H1 (cell line): ENCODE measurements at regions not wholly inside any gene's neighbourhood (a gene's known extent, or its start where the extent isn't known, plus 50 kb on each side); places are given as distances from the start of the nearest gene placed in this dataset.

Experiments used
- CTCF ChIA-PET: fragments of 300-600 bp; sonication (Branson Sonifier 250); formaldehyde crosslinking; loops from one replicate; lab custom pipeline; 2021; ENCODE audit not compliant: partially characterized antibody; lab: Charles Lee
- POLR2A ChIA-PET: fragments of 300-600 bp; sonication (Branson Sonifier 250); formaldehyde crosslinking; loops from one replicate; lab custom pipeline; 2021; ENCODE audit warnings: inconsistent platforms; ENCODE audit not compliant: partially characterized antibody; lab: Charles Lee
- DNase-seq, 2 experiments: peaks; one replicate each; pipeline versions ENCODE4 v3.0.0 to v3.0.0-alpha.2; 2010 to 2022; ENCODE audit warnings: low spot score in 2 of 2, low read depth in 1 of 2, mixed read lengths in 1 of 2
- FAIRE-seq: peaks from 2 replicates; lab custom pipeline; 2011; peaks lifted over from hg19 to GRCh38; lab: Jason Lieb, UNC
- H2AFZ ChIP-seq: 2 replicates; pipeline ENCODE4 v1.8.1; 2012; ENCODE audit warnings: low read length, inconsistent platforms
- H2AK5ac ChIP-seq: 2 replicates; pipeline ENCODE4 v1.6.1; 2013; ENCODE audit warnings: low read depth, low read length
- H2BK120ac ChIP-seq: replicated peaks from 2 replicates; pipeline ENCODE3; 2013; ENCODE audit warnings: low read depth, low read length, inconsistent platforms
- H2BK12ac ChIP-seq: 2 replicates; pipeline ENCODE4 v1.6.1; 2013; ENCODE audit warnings: low read depth, low read length
- H2BK15ac ChIP-seq: 2 replicates; pipeline ENCODE4 v1.6.1; 2013; ENCODE audit warnings: low read length
- H2BK20ac ChIP-seq: 2 replicates; pipeline ENCODE4 v1.6.1; 2013; ENCODE audit warnings: low read length
- H2BK5ac ChIP-seq: 2 replicates; pipeline ENCODE4 v1.6.1; 2013; ENCODE audit warnings: low read depth, low read length
- H3K14ac ChIP-seq: 2 replicates; pipeline ENCODE4 v1.6.1; 2013; ENCODE audit warnings: inconsistent platforms; ENCODE audit not compliant: insufficient read length
- H3K18ac ChIP-seq: 2 replicates; pipeline ENCODE4 v1.6.1; 2013; ENCODE audit warnings: low read length; ENCODE audit errors: extremely low read depth
- H3K23ac ChIP-seq: 2 replicates; pipeline ENCODE4 v1.6.1; 2013; ENCODE audit warnings: inconsistent platforms; ENCODE audit not compliant: insufficient read length
- H3K23me2 ChIP-seq: 2 replicates; pipeline ENCODE4 v1.6.1; 2013; ENCODE audit warnings: low read depth, low read length
- H3K27ac ChIP-seq: 2 replicates; pipeline ENCODE4 v1.6.1; 2011; ENCODE audit warnings: low read depth, low read length, inconsistent platforms
- H3K27me3 ChIP-seq, 4 experiments: replicated peaks in 1 of 4; 1 replicate in 1 of 4; 2 replicates in 3 of 4; pipeline versions ENCODE4 v1.6.1 to v1.8.1; 2011 to 2013; ENCODE audit warnings: low read length in 3 of 4, mild to moderate bottlenecking in 3 of 4, inconsistent platforms in 2 of 4, mixed read lengths in 2 of 4, moderate library complexity in 1 of 4; ENCODE audit not compliant: control insufficient read depth in 3 of 4, insufficient read depth in 3 of 4; ENCODE audit errors: extremely low read depth in 1 of 4
- H3K36me3 ChIP-seq, 4 experiments: 2 replicates each; pipeline versions ENCODE4 v1.6.1 to v1.8.1; 2011 to 2013; ENCODE audit warnings: mild to moderate bottlenecking in 4 of 4, low read length in 3 of 4, moderate library complexity in 2 of 4, control low read depth in 1 of 4, inconsistent platforms in 1 of 4; ENCODE audit not compliant: insufficient read depth in 4 of 4, control insufficient read depth in 2 of 4
- H3K4ac ChIP-seq: replicated peaks from 2 replicates; pipeline ENCODE3; 2013; ENCODE audit warnings: low read length, low read depth, mixed read lengths, inconsistent platforms; ENCODE audit not compliant: insufficient read length
- H3K4me1 ChIP-seq, 4 experiments: replicated peaks in 1 of 4; 1 replicate in 1 of 4; 2 replicates in 3 of 4; pipeline versions ENCODE4 v1.6.1 to v1.8.1; 2011 to 2013; ENCODE audit warnings: low read length in 3 of 4, inconsistent platforms in 2 of 4, mixed read lengths in 1 of 4; ENCODE audit not compliant: insufficient read depth in 4 of 4, control insufficient read depth in 3 of 4
- H3K4me2 ChIP-seq, 2 experiments: 2 replicates each; pipeline versions ENCODE4 v1.6.1 to v1.8.1; 2011 to 2013; ENCODE audit warnings: low read depth in 2 of 2, low read length in 2 of 2, control low read depth in 1 of 2, inconsistent platforms in 1 of 2, mild to moderate bottlenecking in 1 of 2; ENCODE audit not compliant: insufficient read depth in 1 of 2
- H3K4me3 ChIP-seq, 4 experiments: fragments of 200-600, 300-600 bp in 1 of 4; sonication (generic), shearing (Covaris generic), sonication (Bioruptor Twin) in 1 of 4; 2 replicates each; pipeline versions ENCODE4 v1.5.1 to v1.8.1; 2011 to 2016; ENCODE audit warnings: low read length in 4 of 4, low read depth in 3 of 4, control low read depth in 2 of 4, inconsistent platforms in 2 of 4, mild to moderate bottlenecking in 2 of 4, mixed read lengths in 1 of 4, moderate library complexity in 1 of 4; ENCODE audit not compliant: insufficient read depth in 2 of 4; ENCODE audit errors: extremely low read depth in 1 of 4
- H3K56ac ChIP-seq: replicated peaks from 2 replicates; pipeline ENCODE3; 2013; ENCODE audit warnings: low read depth, mild to moderate bottlenecking, mixed read lengths, low read length, inconsistent platforms; ENCODE audit not compliant: insufficient read length
- H3K79me1 ChIP-seq: 2 replicates; pipeline ENCODE4 v1.6.1; 2013; ENCODE audit warnings: low read depth, low read length, control low read depth
- H3K79me2 ChIP-seq, 2 experiments: 2 replicates each; pipeline versions ENCODE4 v1.6.1 to v1.8.1; 2012 to 2013; ENCODE audit warnings: low read length in 2 of 2, mild to moderate bottlenecking in 2 of 2, inconsistent platforms in 1 of 2; ENCODE audit not compliant: insufficient read depth in 2 of 2, control insufficient read depth in 1 of 2
- H3K9ac ChIP-seq, 4 experiments: replicated peaks in 1 of 4; 1 replicate in 1 of 4; 2 replicates in 3 of 4; pipeline versions ENCODE4 v1.6.1 to v1.8.1; 2011 to 2013; ENCODE audit warnings: low read depth in 3 of 4, low read length in 3 of 4, control low read depth in 2 of 4, mild to moderate bottlenecking in 2 of 4, moderate library complexity in 2 of 4, inconsistent platforms in 1 of 4; ENCODE audit errors: extremely low read depth in 1 of 4
- H3K9me3 ChIP-seq, 2 experiments: 2 replicates each; pipeline versions ENCODE4 v1.6.1 to v1.8.1; 2012 to 2013; ENCODE audit warnings: mild to moderate bottlenecking in 2 of 2, moderate library complexity in 2 of 2, control low read depth in 1 of 2, inconsistent platforms in 1 of 2, low read depth in 1 of 2, low read length in 1 of 2, mixed read lengths in 1 of 2; ENCODE audit not compliant: insufficient read depth in 2 of 2
- H4K20me1 ChIP-seq, 2 experiments: replicated peaks in 1 of 2; 2 replicates each; pipeline versions ENCODE3 to v1.8.1; 2011 to 2013; ENCODE audit warnings: inconsistent platforms in 2 of 2, low read length in 2 of 2, mild to moderate bottlenecking in 1 of 2; ENCODE audit not compliant: insufficient read depth in 2 of 2, control insufficient read depth in 1 of 2
- H4K5ac ChIP-seq: 2 replicates; pipeline ENCODE4 v1.6.1; 2013; ENCODE audit warnings: low read length, low read depth, mixed read lengths, inconsistent platforms; ENCODE audit not compliant: insufficient read length
- H4K8ac ChIP-seq: 2 replicates; pipeline ENCODE4 v1.8.0; 2013; ENCODE audit warnings: mild to moderate bottlenecking, moderate library complexity, low read length, inconsistent platforms; ENCODE audit not compliant: insufficient read depth; ENCODE audit errors: extremely low read depth
- H4K91ac ChIP-seq: replicated peaks from 2 replicates; pipeline ENCODE3; 2013; ENCODE audit warnings: low read length, mixed read lengths, inconsistent platforms; ENCODE audit not compliant: insufficient read length
- BCL11A ChIP-seq, 2 experiments: IDR thresholded peaks; one replicate each; pipeline ENCODE4 v1.6.1; 2011; ENCODE audit warnings: low read depth in 2 of 2, low read length in 2 of 2, mild to moderate bottlenecking in 2 of 2
- CHD2 ChIP-seq: IDR thresholded peaks from 2 replicates; pipeline ENCODE4 v1.6.1; 2012; ENCODE audit warnings: low read length, improper control_type of control experiment
- EGR1 ChIP-seq: IDR thresholded peaks from 2 replicates; pipeline ENCODE4 v1.6.1; 2011; ENCODE audit warnings: low read depth, low read length, borderline replicate concordance
- EP300 ChIP-seq, 2 experiments: IDR thresholded peaks; 1 replicate in 1 of 2; 2 replicates in 1 of 2; pipeline ENCODE4 v1.6.1; 2011 to 2012; ENCODE audit warnings: low read depth in 2 of 2, low read length in 2 of 2, mild to moderate bottlenecking in 2 of 2, borderline replicate concordance in 1 of 2, inconsistent platforms in 1 of 2, moderate library complexity in 1 of 2
- EZH2 ChIP-seq: fragments of 200-600 bp; sonication (generic); IDR thresholded peaks from 2 replicates; pipeline ENCODE4 v1.7.1; 2012; ENCODE audit warnings: low read depth, mild to moderate bottlenecking, moderate library complexity, low read length, inconsistent platforms; ENCODE audit not compliant: severe bottlenecking
- GABPA ChIP-seq: IDR thresholded peaks from 2 replicates; pipeline ENCODE4 v1.6.1; 2011; ENCODE audit warnings: mild to moderate bottlenecking, low read length, moderate library complexity, borderline replicate concordance; ENCODE audit not compliant: insufficient read depth
- KDM1A ChIP-seq: fragments of 200-600, 300-600 bp; sonication (generic); IDR thresholded peaks from 2 replicates; pipeline ENCODE4 v1.7.1; 2016; ENCODE audit warnings: mild to moderate bottlenecking, low read length, borderline replicate concordance
- MAFK ChIP-seq: IDR thresholded peaks from 2 replicates; pipeline ENCODE4 v1.6.1; 2012; ENCODE audit warnings: low read depth, mild to moderate bottlenecking, improper control_type of control experiment, low read length
- PHF8 ChIP-seq: fragments of 200-600 bp; sonication (generic); conservative IDR thresholded peaks from 2 replicates; pipeline ENCODE4 v1.7.1; 2012; ENCODE audit warnings: low read depth, mild to moderate bottlenecking, inconsistent platforms, low read length, moderate library complexity
- RNF2 ChIP-seq: fragments of 200-900, 300-1000 bp; sonication (generic); IDR thresholded peaks from 2 replicates; pipeline ENCODE4 v1.7.1; 2016; ENCODE audit warnings: borderline replicate concordance, low read depth, mild to moderate bottlenecking, antibody characterized with exemption, low read length; ENCODE audit not compliant: poor library complexity, severe bottlenecking; ENCODE audit errors: missing control alignments
- RXRA ChIP-seq: IDR thresholded peaks from 2 replicates; pipeline ENCODE4 v1.6.1; 2011; ENCODE audit warnings: low read depth, mild to moderate bottlenecking, low read length, moderate library complexity; ENCODE audit not compliant: insufficient read depth
- SIX5 ChIP-seq: IDR thresholded peaks from 2 replicates; pipeline ENCODE4 v1.6.1; 2011; ENCODE audit warnings: mild to moderate bottlenecking, low read depth, low read length
- SP2 ChIP-seq: IDR thresholded peaks from 2 replicates; pipeline ENCODE4 v1.6.1; 2012; ENCODE audit warnings: mild to moderate bottlenecking, low read length, inconsistent platforms
- TBP ChIP-seq: IDR thresholded peaks from 2 replicates; pipeline ENCODE4 v1.6.1; 2011; ENCODE audit warnings: low read depth, low read length, improper control_type of control experiment
- TEAD4 ChIP-seq: IDR thresholded peaks from 2 replicates; pipeline ENCODE4 v1.6.1; 2012; ENCODE audit warnings: low read depth, low read length, inconsistent platforms, mixed read lengths
- WGBS, 2 experiments: shearing (Covaris generic) in 1 of 2; methylation state at CpG; one replicate each; pipeline versions ENCODE4 v1.1.6 to v1.1.7; 2013 to 2015; ENCODE audit warnings: low lambda C conversion rate in 2 of 2, mixed read lengths in 2 of 2, inconsistent platforms in 1 of 2, low coverage in 1 of 2, missing lambda C conversion rate in 1 of 2; ENCODE audit not compliant: insufficient replicate concordance in 2 of 2, insufficient coverage in 1 of 2, insufficient read length in 1 of 2; ENCODE audit errors: extremely low coverage in 1 of 2, missing lambda C conversion rate in 1 of 2; 5-methylcytosine and 5-hydroxymethylcytosine counted together

DNA sequence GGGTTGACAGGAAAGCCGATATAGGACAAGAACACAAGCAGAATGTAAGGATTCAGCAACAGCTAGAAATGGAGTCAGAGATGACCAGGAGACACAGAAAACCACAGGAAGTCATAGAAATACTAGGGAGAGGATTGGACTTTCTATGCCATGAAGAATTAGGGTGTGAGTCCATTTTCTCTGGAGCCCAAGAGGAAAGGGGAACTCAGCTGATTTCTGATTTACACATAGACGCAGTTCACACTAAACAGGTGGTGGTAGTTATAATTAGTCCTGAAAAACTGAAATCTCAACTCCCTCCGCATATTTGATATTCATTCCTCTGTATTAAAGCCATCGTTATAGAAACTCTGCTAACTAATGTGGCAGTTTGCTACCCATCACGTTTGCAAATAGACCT lies 292.7 kb upstream of the STT3B start:
- H3K56ac ChIP-seq: no peak overlapping the region
- TF ChIP-seq GABPA (no peak), PHF8 (no peak), EZH2 (no peak), MAFK (no peak), TBP (no peak), SP2 (no peak), RNF2 (no peak), KDM1A (no peak), EGR1 (no peak), SIX5 (no peak), EP300 (IDR thresholded peaks at IDR 0.05; ENCODE audit: borderline replicate concordance in 1 of 2, low read depth in 2 of 2, low read length in 2 of 2) (no peak), CHD2 (no peak), BCL11A (IDR thresholded peaks at IDR 0.05; ENCODE audit: low read depth in 2 of 2, low read length in 2 of 2) (no peak), RXRA (no peak), TEAD4 (no peak)

More for the DNA sequence above, 292.7 kb upstream of the STT3B start:
- Histone ChIP-seq H2BK5ac (no peak overlapping the region), H3K14ac (no peak overlapping the region), H3K79me1 (no peaks in the 10 kb centered on the region), H3K27ac (no peak overlapping the region), H3K79me2 (no peaks in the 10 kb centered on the region), H3K27me3 (no peaks in the 10 kb centered on the region), H2AFZ (no peak overlapping the region), H4K8ac (no peak overlapping the region), H2BK15ac (no peak overlapping the region), H3K4ac (no peak overlapping the region), H3K9ac (no peak overlapping the region), H2AK5ac (no peak overlapping the region), H3K36me3 (no peaks in the 10 kb centered on the region; a peak in 1 of 8 replicates), H2BK20ac (no peak overlapping the region), H4K5ac (no peak overlapping the region), H2BK120ac (no peak overlapping the region), H3K4me3 (no peak overlapping the region), H3K18ac (no peak overlapping the region), H4K91ac (no peak overlapping the region), H3K4me1 (peaks cover 0 to 11% (median 4%) of the 10 kb centered on the region in 4 experiments; a peak in 2 of 7 replicates), H3K23ac (no peak overlapping the region), H3K23me2 (no peaks in the 10 kb centered on the region), H2BK12ac (no peak overlapping the region), H3K9me3 (no peaks in the 10 kb centered on the region), H3K4me2 (no peak overlapping the region), H4K20me1 (no peaks in the 10 kb centered on the region)
- FAIRE-seq: no peak
- 91% methylated on average over 5 of the region's 5 CpGs; no CpG with 5 or more reads in 1 of the 2 experiments for WGBS, 2 experiments
- ChIA-PET CTCF (interaction anchor here (1.1 to 1.3 kb wide), 2 partner anchors 15 to 30 kb away, joined by 4 to 5 read pairs; no protein-coding TSS in a partner anchor), POLR2A (no interaction called here)
- no peak for DNase-seq
